Tibial nerve (tissue), 4 donors: ENCODE measurements at regions not wholly inside any gene's neighbourhood (a gene's known extent, or its start where the extent isn't known, plus 50 kb on each side); places are given as distances from the start of the nearest gene placed in this dataset.
A peak's percentile ranks its signal among the peaks of the same experiment; 100 is the strongest.

Experiments used
- DNase-seq, 2 donors: peaks; one replicate each; pipeline ENCODE4 v3.0.0-alpha.2; 2019; ENCODE audit warnings: low spot score in 2 of 2
- H3K27ac ChIP-seq, 4 donors: fragments of 200-600 bp; sonication (generic) in 3 of 4; one replicate each; pipeline ENCODE4 v1.5.1; 2017 to 2019; ENCODE audit warnings: mild to moderate bottlenecking in 1 of 4
- H3K27me3 ChIP-seq, 2 donors: fragments of 200-600 bp; sonication (generic) in 1 of 2; one replicate each; pipeline versions ENCODE4 v1.5.1 to v1.6.0; 2017 to 2019
- H3K36me3 ChIP-seq, 3 donors: fragments of 200-600 bp; sonication (generic); one replicate each; pipeline ENCODE4 v1.5.1; 2018 to 2019
- H3K4me1 ChIP-seq, 4 donors: fragments of 200-600 bp; sonication (generic) in 3 of 4; one replicate each; pipeline ENCODE4 v1.5.1; 2017 to 2019
- H3K4me3 ChIP-seq, 4 donors: fragments of 200-600 bp; sonication (generic) in 3 of 4; one replicate each; pipeline ENCODE4 v1.5.1; 2017 to 2019; ENCODE audit warnings: mild to moderate bottlenecking in 1 of 4, moderate library complexity in 1 of 4
- H3K9me3 ChIP-seq, 4 donors: fragments of 200-600 bp; sonication (generic) in 3 of 4; one replicate each; pipeline ENCODE4 v1.5.1; 2017 to 2019
- CTCF ChIP-seq, 5 experiments: fragments of 200-600 bp in 3 of 5; fragments of 450-650 bp in 2 of 5; sonication (generic) in 3 of 5; IDR thresholded peaks; one replicate each; pipeline ENCODE4 v1.5.1; 2016 to 2019; ENCODE audit warnings: antibody characterized with exemption in 5 of 5, mild to moderate bottlenecking in 3 of 5, moderate library complexity in 2 of 5
- EP300 ChIP-seq, 2 donors: sonication (generic); formaldehyde crosslinking; IDR thresholded peaks; one replicate each; pipeline ENCODE4 v1.6.1; 2017; ENCODE audit warnings: antibody characterized with exemption in 2 of 2, mild to moderate bottlenecking in 1 of 2
- POLR2A ChIP-seq, 2 donors: fragments of 450-650 bp; IDR thresholded peaks; one replicate each; pipeline ENCODE4 v1.6.1; 2017; ENCODE audit warnings: antibody characterized with exemption in 2 of 2, mild to moderate bottlenecking in 2 of 2, moderate library complexity in 2 of 2
- WGBS, 2 donors: methylation state at CpG; one replicate each; pipeline ENCODE4 v1.1.5; 2018; 5-methylcytosine and 5-hydroxymethylcytosine counted together

- H3K27me3 ChIP-seq: no peaks in the 10 kb centered on the region
- TF ChIP-seq POLR2A (IDR thresholded peaks at IDR 0.05) (no peak), EP300 (IDR thresholded peaks at IDR 0.05) (no peak), CTCF (IDR thresholded peaks at IDR 0.05) (no peak)
- WGBS, 2 donors: 71 to 76% methylated on average over 8 of the region's 8 CpGs
- no peaks in the 10 kb centered on the region for H3K9me3 ChIP-seq
- H3K4me3 ChIP-seq: no peak overlapping the region
- no peak for DNase-seq
- H3K36me3 ChIP-seq: no peaks in the 10 kb centered on the region
- H3K4me1 ChIP-seq: no peaks in the 10 kb centered on the region
- no peak overlapping the region for H3K27ac ChIP-seq
Measured at GRCh38 chr6:44624936-44625573, 237.5 kb downstream of the CDC5L start.

GRCh38 chr6:44625996-44626395, 238.5 kb downstream of the CDC5L start:
- H3K9me3 ChIP-seq: no peaks in the 10 kb centered on the region
- WGBS, 2 donors: 93 to 98% methylated on average over 2 of the region's 2 CpGs
- no peaks in the 10 kb centered on the region for H3K27me3 ChIP-seq
- no peak overlapping the region for H3K27ac ChIP-seq
- TF ChIP-seq CTCF (IDR thresholded peaks at IDR 0.05): no peak
- no peak for TF ChIP-seq EP300 (IDR thresholded peaks at IDR 0.05)
- TF ChIP-seq POLR2A (IDR thresholded peaks at IDR 0.05): no peak
- H3K4me1 ChIP-seq: peaks cover 0 to 5% (median 0%) of the 10 kb centered on the region in 4 donors
- no peak overlapping the region for H3K4me3 ChIP-seq
- DNase-seq: no peak
- no peaks in the 10 kb centered on the region for H3K36me3 ChIP-seq

- DNase-seq: no peak
- Histone ChIP-seq H3K27ac (no peak overlapping the region), H3K27me3 (no peaks in the 10 kb centered on the region), H3K9me3 (no peaks in the 10 kb centered on the region), H3K36me3 (no peaks in the 10 kb centered on the region), H3K4me3 (no peak overlapping the region), H3K4me1 (peaks cover 0 to 5% (median 0%) of the 10 kb centered on the region in 4 donors)
- TF ChIP-seq EP300 (IDR thresholded peaks at IDR 0.05) (no peak), POLR2A (IDR thresholded peaks at IDR 0.05) (no peak), CTCF (IDR thresholded peaks at IDR 0.05) (no peak)
- 80 to 92% methylated on average over 7 to 9 of the region's 9 CpGs for WGBS, 2 donors
Measured at GRCh38 chr6:44626616-44627015, 239.1 kb downstream of the CDC5L start.

GRCh38 chr6:44627091-44627882, 239.8 kb downstream of the CDC5L start:
- WGBS, 2 donors: 61 to 70% methylated on average over 15 to 21 of the region's 23 CpGs
- no peaks in the 10 kb centered on the region for H3K36me3 ChIP-seq
- H3K4me3 ChIP-seq: no peak overlapping the region
- DNase-seq: peak; percentile 6 to 19
- TF ChIP-seq EP300 (IDR thresholded peaks at IDR 0.05) (no peak), POLR2A (IDR thresholded peaks at IDR 0.05) (no peak), CTCF (IDR thresholded peaks at IDR 0.05) (no peak)
- H3K4me1 ChIP-seq: peaks cover 0 to 5% (median 0%) of the 10 kb centered on the region in 4 donors
- H3K9me3 ChIP-seq: no peaks in the 10 kb centered on the region
- H3K27ac ChIP-seq: no peak overlapping the region
- H3K27me3 ChIP-seq: no peaks in the 10 kb centered on the region

- H3K4me3 ChIP-seq: no peak overlapping the region
- H3K9me3 ChIP-seq: no peaks in the 10 kb centered on the region
- TF ChIP-seq CTCF (IDR thresholded peaks at IDR 0.05) (no peak), EP300 (IDR thresholded peaks at IDR 0.05) (no peak), POLR2A (IDR thresholded peaks at IDR 0.05) (no peak)
- peaks cover 0 to 5% (median 0%) of the 10 kb centered on the region in 4 donors for H3K4me1 ChIP-seq
- WGBS, 2 donors: 81 to 86% methylated on average over 7 of the region's 7 CpGs
- no peak for DNase-seq
- H3K27ac ChIP-seq: no peak overlapping the region
- H3K36me3 ChIP-seq: no peaks in the 10 kb centered on the region
- no peaks in the 10 kb centered on the region for H3K27me3 ChIP-seq
Measured at GRCh38 chr6:44627883-44628271, 240.4 kb downstream of the CDC5L start.
